ENCODE measurements at regions not wholly inside any gene's neighbourhood (a gene's known extent, or its start where the extent isn't known, plus 50 kb on each side); places are given as distances from the start of the nearest gene placed in this dataset.

DNA sequence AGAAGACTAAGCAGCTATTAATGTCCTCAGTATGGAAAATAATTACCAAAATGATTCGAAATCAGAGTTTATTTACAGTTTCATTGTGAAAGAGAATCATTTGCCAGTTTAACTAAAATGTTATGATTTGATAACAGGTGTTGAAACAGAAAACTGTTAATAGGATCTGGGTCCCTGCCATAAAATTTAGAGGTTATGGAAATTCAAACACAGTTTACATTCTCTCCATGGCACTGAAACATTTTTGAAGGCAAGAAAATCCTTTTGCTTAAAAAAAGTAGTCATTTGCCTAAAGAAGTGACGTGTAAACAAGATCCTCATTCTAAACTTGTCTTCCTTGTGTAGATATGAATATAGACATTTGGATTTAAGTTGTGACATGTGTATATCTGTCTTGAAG, 743.8 kb downstream of the SLC4A3 start (continued):
- no peak for TF ChIP-seq ZNF302 (tag by site-specific recombination; IDR thresholded peaks at IDR 0.05; ENCODE audit: low read depth)

DNA sequence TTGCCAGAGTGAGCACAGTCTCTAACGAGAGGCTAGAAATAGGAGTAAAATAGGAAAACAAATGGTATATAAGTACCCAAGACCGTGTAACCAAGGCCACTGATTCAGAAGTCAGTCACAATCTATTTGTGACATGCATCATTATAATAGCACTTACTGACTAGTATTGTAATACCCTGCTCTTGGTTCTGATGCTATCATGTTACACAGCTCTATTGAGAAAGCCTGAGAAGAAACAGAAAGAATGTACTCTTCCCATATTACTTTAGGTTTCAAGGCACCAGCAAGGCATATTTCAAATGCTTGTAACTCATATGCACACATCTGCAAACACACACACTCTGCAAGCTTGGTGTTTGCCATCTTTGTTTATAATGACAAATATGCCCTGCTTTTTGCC, 746.4 kb downstream of the SLC4A3 start:
- no peaks in the 10 kb centered on the region for H3K36me3 ChIP-seq (ENCODE audit: control insufficient read depth in 2 of 2, insufficient read depth in 1 of 2, low read length in 2 of 2)
- no peak overlapping the region for H3K27ac ChIP-seq (ENCODE audit: extremely low read depth, low read depth, low read length)
- ChIA-PET POLR2A (no interaction called here), CTCF (no interaction called here)
- no peaks in the 10 kb centered on the region for H3K9me3 ChIP-seq (ENCODE audit: control insufficient read depth, insufficient read depth, low read depth, low read length)
- no peak overlapping the region for H3K4me3 ChIP-seq (ENCODE audit: low read depth, low read length)
- TF ChIP-seq, protein P1, sequence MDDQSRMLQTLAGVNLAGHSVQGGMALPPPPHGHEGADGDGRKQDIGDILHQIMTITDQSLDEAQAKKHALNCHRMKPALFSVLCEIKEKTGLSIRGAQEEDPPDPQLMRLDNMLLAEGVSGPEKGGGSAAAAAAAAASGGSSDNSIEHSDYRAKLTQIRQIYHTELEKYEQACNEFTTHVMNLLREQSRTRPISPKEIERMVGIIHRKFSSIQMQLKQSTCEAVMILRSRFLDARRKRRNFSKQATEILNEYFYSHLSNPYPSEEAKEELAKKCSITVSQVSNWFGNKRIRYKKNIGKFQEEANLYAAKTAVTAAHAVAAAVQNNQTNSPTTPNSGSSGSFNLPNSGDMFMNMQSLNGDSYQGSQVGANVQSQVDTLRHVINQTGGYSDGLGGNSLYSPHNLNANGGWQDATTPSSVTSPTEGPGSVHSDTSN (CRISPR knock-in tag; IDR thresholded peaks at IDR 0.05): no peak
- TF ChIP-seq, protein P2, sequence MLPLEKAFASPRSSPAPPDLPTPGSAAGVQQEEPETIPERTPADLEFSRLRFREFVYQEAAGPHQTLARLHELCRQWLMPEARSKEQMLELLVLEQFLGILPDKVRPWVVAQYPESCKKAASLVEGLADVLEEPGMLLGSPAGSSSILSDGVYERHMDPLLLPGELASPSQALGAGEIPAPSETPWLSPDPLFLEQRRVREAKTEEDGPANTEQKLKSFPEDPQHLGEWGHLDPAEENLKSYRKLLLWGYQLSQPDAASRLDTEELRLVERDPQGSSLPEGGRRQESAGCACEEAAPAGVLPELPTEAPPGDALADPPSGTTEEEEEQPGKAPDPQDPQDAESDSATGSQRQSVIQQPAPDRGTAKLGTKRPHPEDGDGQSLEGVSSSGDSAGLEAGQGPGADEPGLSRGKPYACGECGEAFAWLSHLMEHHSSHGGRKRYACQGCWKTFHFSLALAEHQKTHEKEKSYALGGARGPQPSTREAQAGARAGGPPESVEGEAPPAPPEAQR (tag by site-specific recombination; IDR thresholded peaks at IDR 0.05): no peak
- TF ChIP-seq ZNF341 (tag by site-specific recombination; IDR thresholded peaks at IDR 0.05; ENCODE audit: low read depth) (no peak), ZNF350 (tag by site-specific recombination; IDR thresholded peaks at IDR 0.05) (no peak), ZNF621 (tag by site-specific recombination; IDR thresholded peaks at IDR 0.05) (no peak), ZNF585B (tag by site-specific recombination; IDR thresholded peaks at IDR 0.05) (no peak)
- TF ChIP-seq, protein P3, sequence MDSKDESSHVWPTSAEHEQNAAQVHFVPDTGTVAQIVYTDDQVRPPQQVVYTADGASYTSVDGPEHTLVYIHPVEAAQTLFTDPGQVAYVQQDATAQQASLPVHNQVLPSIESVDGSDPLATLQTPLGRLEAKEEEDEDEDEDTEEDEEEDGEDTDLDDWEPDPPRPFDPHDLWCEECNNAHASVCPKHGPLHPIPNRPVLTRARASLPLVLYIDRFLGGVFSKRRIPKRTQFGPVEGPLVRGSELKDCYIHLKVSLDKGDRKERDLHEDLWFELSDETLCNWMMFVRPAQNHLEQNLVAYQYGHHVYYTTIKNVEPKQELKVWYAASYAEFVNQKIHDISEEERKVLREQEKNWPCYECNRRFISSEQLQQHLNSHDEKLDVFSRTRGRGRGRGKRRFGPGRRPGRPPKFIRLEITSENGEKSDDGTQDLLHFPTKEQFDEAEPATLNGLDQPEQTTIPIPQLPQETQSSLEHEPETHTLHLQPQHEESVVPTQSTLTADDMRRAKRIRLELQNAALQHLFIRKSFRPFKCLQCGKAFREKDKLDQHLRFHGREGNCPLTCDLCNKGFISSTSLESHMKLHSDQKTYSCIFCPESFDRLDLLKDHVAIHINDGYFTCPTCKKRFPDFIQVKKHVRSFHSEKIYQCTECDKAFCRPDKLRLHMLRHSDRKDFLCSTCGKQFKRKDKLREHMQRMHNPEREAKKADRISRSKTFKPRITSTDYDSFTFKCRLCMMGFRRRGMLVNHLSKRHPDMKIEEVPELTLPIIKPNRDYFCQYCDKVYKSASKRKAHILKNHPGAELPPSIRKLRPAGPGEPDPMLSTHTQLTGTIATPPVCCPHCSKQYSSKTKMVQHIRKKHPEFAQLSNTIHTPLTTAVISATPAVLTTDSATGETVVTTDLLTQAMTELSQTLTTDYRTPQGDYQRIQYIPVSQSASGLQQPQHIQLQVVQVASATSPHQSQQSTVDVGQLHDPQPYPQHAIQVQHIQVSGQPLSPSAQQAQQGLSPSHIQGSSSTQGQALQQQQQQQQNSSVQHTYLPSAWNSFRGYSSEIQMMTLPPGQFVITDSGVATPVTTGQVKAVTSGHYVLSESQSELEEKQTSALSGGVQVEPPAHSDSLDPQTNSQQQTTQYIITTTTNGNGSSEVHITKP (tag by site-specific recombination; IDR thresholded peaks at IDR 0.05): no peak
- no peaks in the 10 kb centered on the region; the same call in 1 of the 2 replicates for H3K4me1 ChIP-seq (ENCODE audit: control insufficient read depth, insufficient read depth, low read length)

DNA sequence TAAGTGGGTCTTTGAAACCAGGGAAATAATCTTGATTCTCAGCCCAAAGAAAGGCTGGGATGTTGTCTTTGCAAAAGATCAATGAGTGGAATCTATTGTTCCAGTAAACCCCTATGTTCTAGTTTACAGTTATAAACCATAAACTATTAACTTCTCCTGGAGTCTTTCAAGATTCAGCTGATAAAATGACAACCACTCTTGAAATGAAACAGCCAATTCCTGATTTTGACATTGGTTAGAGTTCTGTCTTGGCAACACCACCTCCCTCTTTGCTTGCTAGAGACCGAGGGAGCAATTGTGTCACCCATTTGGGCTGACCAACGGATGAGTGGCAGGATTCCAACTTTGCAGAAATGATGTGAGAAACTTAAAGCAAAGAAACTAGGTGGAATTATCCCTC, 746.9 kb downstream of the SLC4A3 start:
- no peak overlapping the region for H3K27ac ChIP-seq (ENCODE audit: extremely low read depth, low read depth, low read length)
- no peaks in the 10 kb centered on the region; the same call in 1 of the 2 replicates for H3K4me1 ChIP-seq (ENCODE audit: control insufficient read depth, insufficient read depth, low read length)
- TF ChIP-seq ZNF776 (tag by site-specific recombination; IDR thresholded peaks at IDR 0.05; ENCODE audit: borderline replicate concordance): no peak
- TF ChIP-seq ZNF558 (tag by site-specific recombination; IDR thresholded peaks at IDR 0.05): no peak
- TF ChIP-seq ZSCAN23 (tag by site-specific recombination; IDR thresholded peaks at IDR 0.05): no peak
- TF ChIP-seq GLIS2 (tag by site-specific recombination; IDR thresholded peaks at IDR 0.05): no peak
- TF ChIP-seq ZNF548 (tag by site-specific recombination; IDR thresholded peaks at IDR 0.05): no peak
- TF ChIP-seq ZNF221 (tag by site-specific recombination; IDR thresholded peaks at IDR 0.05; ENCODE audit: borderline replicate concordance): no peak
- TF ChIP-seq ZNF324 (tag by site-specific recombination; IDR thresholded peaks at IDR 0.05): no peak
- no peak for TF ChIP-seq ZBTB17 (tag by site-specific recombination; IDR thresholded peaks at IDR 0.05)
- TF ChIP-seq, protein P4, sequence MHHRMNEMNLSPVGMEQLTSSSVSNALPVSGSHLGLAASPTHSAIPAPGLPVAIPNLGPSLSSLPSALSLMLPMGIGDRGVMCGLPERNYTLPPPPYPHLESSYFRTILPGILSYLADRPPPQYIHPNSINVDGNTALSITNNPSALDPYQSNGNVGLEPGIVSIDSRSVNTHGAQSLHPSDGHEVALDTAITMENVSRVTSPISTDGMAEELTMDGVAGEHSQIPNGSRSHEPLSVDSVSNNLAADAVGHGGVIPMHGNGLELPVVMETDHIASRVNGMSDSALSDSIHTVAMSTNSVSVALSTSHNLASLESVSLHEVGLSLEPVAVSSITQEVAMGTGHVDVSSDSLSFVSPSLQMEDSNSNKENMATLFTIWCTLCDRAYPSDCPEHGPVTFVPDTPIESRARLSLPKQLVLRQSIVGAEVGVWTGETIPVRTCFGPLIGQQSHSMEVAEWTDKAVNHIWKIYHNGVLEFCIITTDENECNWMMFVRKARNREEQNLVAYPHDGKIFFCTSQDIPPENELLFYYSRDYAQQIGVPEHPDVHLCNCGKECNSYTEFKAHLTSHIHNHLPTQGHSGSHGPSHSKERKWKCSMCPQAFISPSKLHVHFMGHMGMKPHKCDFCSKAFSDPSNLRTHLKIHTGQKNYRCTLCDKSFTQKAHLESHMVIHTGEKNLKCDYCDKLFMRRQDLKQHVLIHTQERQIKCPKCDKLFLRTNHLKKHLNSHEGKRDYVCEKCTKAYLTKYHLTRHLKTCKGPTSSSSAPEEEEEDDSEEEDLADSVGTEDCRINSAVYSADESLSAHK (tag by site-specific recombination; IDR thresholded peaks at IDR 0.05): no peak
- TF ChIP-seq ZNF626 (tag by site-specific recombination; IDR thresholded peaks at IDR 0.05): no peak
- TF ChIP-seq ZNF175 (tag by site-specific recombination; IDR thresholded peaks at IDR 0.05): no peak
- no peak for TF ChIP-seq ZNF843 (tag by site-specific recombination; IDR thresholded peaks at IDR 0.05)
- TF ChIP-seq, protein P5, sequence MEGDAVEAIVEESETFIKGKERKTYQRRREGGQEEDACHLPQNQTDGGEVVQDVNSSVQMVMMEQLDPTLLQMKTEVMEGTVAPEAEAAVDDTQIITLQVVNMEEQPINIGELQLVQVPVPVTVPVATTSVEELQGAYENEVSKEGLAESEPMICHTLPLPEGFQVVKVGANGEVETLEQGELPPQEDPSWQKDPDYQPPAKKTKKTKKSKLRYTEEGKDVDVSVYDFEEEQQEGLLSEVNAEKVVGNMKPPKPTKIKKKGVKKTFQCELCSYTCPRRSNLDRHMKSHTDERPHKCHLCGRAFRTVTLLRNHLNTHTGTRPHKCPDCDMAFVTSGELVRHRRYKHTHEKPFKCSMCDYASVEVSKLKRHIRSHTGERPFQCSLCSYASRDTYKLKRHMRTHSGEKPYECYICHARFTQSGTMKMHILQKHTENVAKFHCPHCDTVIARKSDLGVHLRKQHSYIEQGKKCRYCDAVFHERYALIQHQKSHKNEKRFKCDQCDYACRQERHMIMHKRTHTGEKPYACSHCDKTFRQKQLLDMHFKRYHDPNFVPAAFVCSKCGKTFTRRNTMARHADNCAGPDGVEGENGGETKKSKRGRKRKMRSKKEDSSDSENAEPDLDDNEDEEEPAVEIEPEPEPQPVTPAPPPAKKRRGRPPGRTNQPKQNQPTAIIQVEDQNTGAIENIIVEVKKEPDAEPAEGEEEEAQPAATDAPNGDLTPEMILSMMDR (tag by site-specific recombination; IDR thresholded peaks at IDR 0.05): no peak
- POLR2A ChIA-PET: no interaction called here
- H3K9me3 ChIP-seq (ENCODE audit: control insufficient read depth, insufficient read depth, low read depth, low read length): no peaks in the 10 kb centered on the region
- no peak overlapping the region for H3K4me3 ChIP-seq (ENCODE audit: low read depth, low read length)
- CTCF ChIA-PET: no interaction called here
- H3K36me3 ChIP-seq (ENCODE audit: control insufficient read depth in 2 of 2, insufficient read depth in 1 of 2, low read length in 2 of 2): no peaks in the 10 kb centered on the region
